HG02938 (cell line): ENCODE measurements at regions not wholly inside any gene's neighbourhood (a gene's known extent, or its start where the extent isn't known, plus 50 kb on each side); places are given as distances from the start of the nearest gene placed in this dataset.

Experiments used
- ATAC-seq: cut with Tn5 transposase; IDR thresholded peaks from one replicate; pipeline ENCODE4 v1.9.1; 2021; ENCODE audit warnings: mild to moderate bottlenecking, moderate library complexity; ENCODE audit not compliant: unreplicated experiment

- no peak for ATAC-seq
Observed at GRCh38 chr16:48105976-48106375, 49.8 kb downstream of the ABCC12 start.

GRCh38 chr16:48105456-48105855, 50.3 kb downstream of the ABCC12 start:
- ATAC-seq = no peak

GRCh38 chr16:48103591-48103990, 52.2 kb downstream of the ABCC12 start:
- ATAC-seq = no peak

- ATAC-seq = no peak
Observed at GRCh38 chr16:48102083-48103008, 53.4 kb downstream of the ABCC12 start.

- no peak for ATAC-seq
Observed at GRCh38 chr16:48101069-48101674, 54.6 kb downstream of the ABCC12 start.

- no peak for ATAC-seq
Observed at GRCh38 chr16:48099455-48099854, 56.3 kb downstream of the ABCC12 start.

GRCh38 chr16:48098472-48098871, 57.3 kb downstream of the ABCC12 start:
- no peak for ATAC-seq

- no peak for ATAC-seq
Observed at GRCh38 chr16:48091117-48091516, 64.7 kb downstream of the ABCC12 start.

GRCh38 chr16:48089053-48089792, 66.6 kb downstream of the ABCC12 start:
- no peak for ATAC-seq

GRCh38 chr16:48087639-48088038, 68.2 kb downstream of the ABCC12 start:
- ATAC-seq = no peak

- ATAC-seq = no peak
Observed at GRCh38 chr16:48086422-48086821, 69.4 kb downstream of the ABCC12 start.

- no peak for ATAC-seq
Observed at GRCh38 chr16:48085729-48086128, 70.1 kb downstream of the ABCC12 start.

- no peak for ATAC-seq
Observed at GRCh38 chr16:48084826-48085225, 71.0 kb downstream of the ABCC12 start.

GRCh38 chr16:48082516-48082915, 73.3 kb downstream of the ABCC12 start:
- ATAC-seq = no peak

GRCh38 chr16:48081656-48082055, 74.1 kb downstream of the ABCC12 start:
- no peak for ATAC-seq

GRCh38 chr16:48076455-48077012, 79.3 kb downstream of the ABCC12 start:
- ATAC-seq = no peak

GRCh38 chr16:48075398-48075797, 80.4 kb downstream of the ABCC12 start:
- no peak for ATAC-seq

- no peak for ATAC-seq
Observed at GRCh38 chr16:48067388-48067787, 88.4 kb downstream of the ABCC12 start.

- no peak for ATAC-seq
Observed at GRCh38 chr16:48064971-48065370, 90.8 kb downstream of the ABCC12 start.

GRCh38 chr16:48062681-48063080, 93.1 kb downstream of the ABCC12 start:
- ATAC-seq = no peak

GRCh38 chr16:48059936-48060335, 95.9 kb downstream of the ABCC12 start:
- ATAC-seq = no peak
